GM12864 (cell line): ENCODE measurements at regions not wholly inside any gene's neighbourhood (a gene's known extent, or its start where the extent isn't known, plus 50 kb on each side); places are given as distances from the start of the nearest gene placed in this dataset.

Experiments
- DNase-seq: peaks from one replicate; pipeline ENCODE4 v3.0.0-alpha.2; 2011; ENCODE audit warnings: low read depth
- H3K4me3 ChIP-seq: 2 replicates; pipeline ENCODE4 v1.5.1; 2011; ENCODE audit warnings: mild to moderate bottlenecking, low read depth, low read length, control low read depth
- TF ChIP-seq, protein P1 (sequence below): IDR thresholded peaks from 2 replicates; pipeline ENCODE4 v1.5.1; 2011; ENCODE audit warnings: low read depth, mild to moderate bottlenecking, moderate library complexity, low read length, control low read depth, inconsistent platforms; ENCODE audit errors: missing control alignments

DNA sequence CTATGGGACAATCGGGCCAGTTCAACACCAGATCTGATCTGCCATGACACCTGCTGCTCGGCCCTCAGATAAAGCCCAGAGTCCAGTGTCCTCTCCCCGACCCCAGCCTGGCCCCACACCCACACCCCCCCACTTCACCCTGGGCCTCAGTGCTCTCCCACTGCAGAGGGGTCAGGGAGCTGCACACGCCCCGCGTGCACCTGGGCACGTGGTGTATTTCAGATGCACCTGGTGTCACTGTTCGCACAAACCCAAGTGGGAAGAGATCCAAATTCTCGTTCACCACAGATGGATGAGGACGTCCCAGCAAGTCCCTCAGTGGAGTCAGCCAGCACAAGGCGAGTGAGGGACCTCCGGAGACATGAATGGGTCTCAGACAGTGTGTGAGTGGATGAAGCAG, 161.3 kb downstream of the RTP5 start:
- TF ChIP-seq, protein P1, sequence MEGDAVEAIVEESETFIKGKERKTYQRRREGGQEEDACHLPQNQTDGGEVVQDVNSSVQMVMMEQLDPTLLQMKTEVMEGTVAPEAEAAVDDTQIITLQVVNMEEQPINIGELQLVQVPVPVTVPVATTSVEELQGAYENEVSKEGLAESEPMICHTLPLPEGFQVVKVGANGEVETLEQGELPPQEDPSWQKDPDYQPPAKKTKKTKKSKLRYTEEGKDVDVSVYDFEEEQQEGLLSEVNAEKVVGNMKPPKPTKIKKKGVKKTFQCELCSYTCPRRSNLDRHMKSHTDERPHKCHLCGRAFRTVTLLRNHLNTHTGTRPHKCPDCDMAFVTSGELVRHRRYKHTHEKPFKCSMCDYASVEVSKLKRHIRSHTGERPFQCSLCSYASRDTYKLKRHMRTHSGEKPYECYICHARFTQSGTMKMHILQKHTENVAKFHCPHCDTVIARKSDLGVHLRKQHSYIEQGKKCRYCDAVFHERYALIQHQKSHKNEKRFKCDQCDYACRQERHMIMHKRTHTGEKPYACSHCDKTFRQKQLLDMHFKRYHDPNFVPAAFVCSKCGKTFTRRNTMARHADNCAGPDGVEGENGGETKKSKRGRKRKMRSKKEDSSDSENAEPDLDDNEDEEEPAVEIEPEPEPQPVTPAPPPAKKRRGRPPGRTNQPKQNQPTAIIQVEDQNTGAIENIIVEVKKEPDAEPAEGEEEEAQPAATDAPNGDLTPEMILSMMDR, result no peak
- H3K4me3 ChIP-seq, result no peak overlapping the region
- DNase-seq, result no peak

DNA sequence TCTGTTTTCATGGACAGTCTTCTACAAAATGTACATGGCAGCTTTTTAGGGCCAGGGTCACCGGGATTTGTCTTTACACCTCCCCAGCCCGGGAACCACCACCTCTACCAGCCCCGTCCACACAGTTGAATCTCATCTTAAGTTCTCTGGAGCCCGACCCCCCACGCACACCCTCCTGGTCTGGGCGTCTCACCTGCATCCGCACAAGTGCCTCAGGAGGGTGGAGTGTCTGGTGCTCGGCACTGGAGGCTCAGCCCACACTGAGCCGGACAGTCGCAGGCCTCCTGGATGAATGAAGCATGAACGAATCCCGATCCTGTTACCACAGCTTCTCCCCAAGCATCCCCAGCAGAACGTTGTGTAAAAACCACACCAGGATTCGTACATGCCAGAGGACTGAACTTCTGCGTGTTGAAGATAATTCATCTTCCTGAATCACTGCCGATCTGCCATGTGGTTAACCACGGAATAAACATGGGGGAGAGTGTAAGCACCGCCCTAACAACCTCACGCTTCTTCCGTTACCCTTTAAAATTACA, 162.0 kb downstream of the RTP5 start:
- H3K4me3 ChIP-seq, result no peak overlapping the region
- TF ChIP-seq, protein P1, result no peak
- DNase-seq, result no peak

DNA sequence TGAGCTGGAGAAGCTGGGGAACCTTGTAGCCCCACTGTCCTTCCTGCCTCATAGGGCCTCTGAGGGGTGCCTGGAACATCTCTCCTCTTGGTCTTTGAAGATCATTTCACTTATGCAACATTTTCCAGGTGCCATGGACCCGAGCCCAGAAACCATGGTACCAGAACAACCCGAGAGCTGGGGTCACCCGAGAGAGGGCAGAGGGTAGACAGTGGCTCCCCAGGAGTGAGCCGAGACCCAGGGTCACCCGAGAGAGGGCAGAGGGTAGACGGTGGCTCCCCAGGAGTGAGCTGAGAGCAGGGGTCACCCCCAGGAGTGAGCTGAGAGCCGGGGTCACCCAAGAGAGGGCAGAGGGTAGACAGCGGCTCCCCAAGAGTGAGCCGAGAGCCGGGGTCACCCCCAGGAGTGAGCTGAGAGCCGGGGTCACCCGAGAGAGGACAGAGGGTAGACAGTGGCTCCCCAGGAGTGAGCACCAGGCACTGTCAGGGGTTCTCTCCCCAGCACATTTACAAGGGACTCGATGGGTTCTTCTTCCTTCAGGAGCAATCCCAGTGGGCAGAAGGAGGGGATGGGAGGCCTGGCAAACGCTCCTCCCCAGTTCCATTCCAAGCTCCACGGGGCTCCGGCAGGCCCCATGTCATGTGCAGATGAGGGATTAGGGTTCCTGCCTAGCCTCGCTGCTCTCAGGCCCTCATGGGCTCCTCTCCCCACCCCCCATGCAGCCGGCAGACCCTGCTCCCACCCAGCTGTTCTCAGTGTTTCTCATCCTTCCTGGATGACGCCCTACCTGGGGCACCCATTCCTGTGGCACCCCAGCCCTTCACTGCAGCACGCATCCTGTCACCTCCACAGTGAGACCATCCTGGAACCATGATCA, 163.5 kb downstream of the RTP5 start:
- no peak overlapping the region for H3K4me3 ChIP-seq
- TF ChIP-seq, protein P1, result no peak
- no peak for DNase-seq

DNA sequence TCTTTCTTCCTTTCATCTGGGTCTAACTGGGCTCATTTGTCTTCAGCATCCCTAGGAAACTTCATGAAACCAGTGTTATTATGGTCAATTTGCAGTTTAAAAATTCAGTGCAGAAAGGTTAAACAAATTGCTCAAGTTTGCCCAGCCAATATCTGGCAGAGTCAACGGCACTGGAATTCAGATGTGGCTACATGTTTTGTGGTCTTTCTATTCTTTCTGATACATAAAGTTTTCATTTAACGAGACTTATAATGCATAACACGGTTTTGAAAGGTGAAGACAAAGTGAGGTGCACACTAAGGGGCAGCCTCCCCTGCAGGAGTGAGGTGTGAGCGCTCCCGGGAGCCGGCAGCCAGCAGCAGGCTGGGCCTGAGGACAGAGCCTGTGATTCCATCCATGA, 164.6 kb downstream of the RTP5 start:
- TF ChIP-seq, protein P1, result no peak
- no peak overlapping the region for H3K4me3 ChIP-seq
- no peak for DNase-seq

DNA sequence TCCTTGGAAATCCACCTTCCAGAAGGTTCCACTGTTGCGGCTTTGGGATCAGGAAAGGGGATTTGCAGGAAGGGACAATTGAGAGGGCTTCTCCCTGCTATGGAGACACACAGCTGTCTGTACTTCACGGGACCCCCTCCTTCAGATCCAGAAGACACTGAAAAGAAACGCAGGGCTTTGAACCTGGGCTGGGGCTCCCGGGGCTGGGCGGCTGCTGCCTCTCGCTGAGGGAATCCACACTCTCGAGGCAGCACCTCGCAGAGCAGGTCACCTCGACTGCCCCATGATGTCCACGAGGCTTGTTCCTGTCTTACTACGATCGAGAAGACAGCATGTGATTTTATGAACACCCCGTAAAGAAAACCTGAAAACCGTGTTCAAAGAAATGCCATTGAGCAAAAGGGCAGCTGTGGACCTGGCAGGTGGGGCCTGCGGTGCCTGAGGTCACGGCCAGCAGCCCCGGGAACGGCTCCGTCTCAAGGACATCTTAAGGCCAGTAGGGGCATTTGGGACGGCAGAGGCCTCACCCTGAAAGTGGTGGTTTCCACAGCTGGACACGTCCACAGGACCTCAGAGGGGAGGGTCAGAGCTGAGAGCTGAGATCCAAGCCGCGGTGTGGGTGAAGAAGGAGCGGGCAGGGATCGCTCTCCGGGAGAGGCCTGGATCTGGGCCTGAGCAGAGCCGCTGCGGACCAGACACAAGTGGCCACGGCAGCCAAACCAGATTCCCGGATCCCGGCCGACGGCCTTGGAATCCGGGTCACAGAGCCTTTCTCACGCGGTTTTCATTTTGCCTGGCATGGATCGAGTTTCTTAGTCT, 165.7 kb downstream of the RTP5 start:
- TF ChIP-seq, protein P1, result no peak
- DNase-seq, result no peak
- H3K4me3 ChIP-seq, result no peak overlapping the region

DNA sequence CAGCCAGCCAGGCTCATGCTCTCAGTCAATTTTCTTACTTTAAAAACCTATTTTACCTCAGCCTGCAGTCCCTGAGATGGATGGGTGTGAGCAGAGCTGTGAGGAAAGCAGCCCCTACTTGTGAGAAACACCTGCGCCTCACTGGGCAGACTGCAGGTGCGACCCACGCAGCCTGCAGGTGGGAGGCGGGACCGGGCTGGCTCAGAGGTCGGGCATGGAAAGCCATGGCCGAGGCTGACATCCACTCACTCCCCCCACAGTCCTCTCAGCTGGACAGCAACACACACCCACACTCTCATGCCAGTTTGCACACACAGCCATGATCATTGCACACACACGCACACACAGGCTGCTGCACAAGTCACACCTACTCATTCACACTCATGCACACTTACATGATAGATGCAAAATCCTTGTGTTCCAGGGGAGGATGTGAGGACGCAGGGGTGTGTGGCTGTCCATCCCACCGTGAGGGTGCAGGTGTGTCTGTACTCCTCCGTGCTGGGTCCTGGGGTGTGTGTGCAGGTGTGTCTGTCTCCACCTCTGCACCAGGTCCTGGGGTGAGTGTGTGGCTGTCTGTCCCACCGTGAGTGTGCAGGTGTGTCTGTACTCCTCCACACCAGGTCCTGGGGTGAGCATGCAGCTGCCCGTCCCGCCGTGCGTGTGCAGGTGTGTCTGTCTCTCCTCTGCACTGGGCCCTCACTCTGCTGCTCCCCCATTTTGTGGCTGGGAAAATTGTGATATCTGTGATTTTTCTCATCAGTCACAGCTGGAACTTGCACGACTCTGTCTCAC, 166.5 kb downstream of the RTP5 start:
- TF ChIP-seq, protein P1, result no peak
- H3K4me3 ChIP-seq, result no peak overlapping the region
- DNase-seq, result no peak
